ENCODE measurements at regions not wholly inside any gene's neighbourhood (a gene's known extent, or its start where the extent isn't known, plus 50 kb on each side); places are given as distances from the start of the nearest gene placed in this dataset.
"Not testable (repeated sequence)": the region's sequence is repeated elsewhere in the genome, so short reads cannot be mapped to it uniquely, and the experiment has no call there.

GRCh38 chr22:48414651-48415050 lies 1413.0 kb downstream of the BRD1 start:
- no peak for DNase-seq (ENCODE audit: low read depth in 4 of 4, low spot score in 3 of 4)

- not testable (repeated sequence) for DNase-seq (ENCODE audit: low read depth in 4 of 4, low spot score in 3 of 4)
These were observed 1414.7 kb downstream of the BRD1 start for GRCh38 chr22:48412931-48413330.

GRCh38 chr22:48410536-48410935 lies 1417.1 kb downstream of the BRD1 start:
- no peak for DNase-seq (ENCODE audit: low read depth in 4 of 4, low spot score in 3 of 4)

- DNase-seq (ENCODE audit: low read depth in 4 of 4, low spot score in 3 of 4): no peak
These were observed 1420.3 kb downstream of the BRD1 start for GRCh38 chr22:48407256-48407955.

- DNase-seq (ENCODE audit: low read depth in 4 of 4, low spot score in 3 of 4): no peak
These were observed 1421.5 kb downstream of the BRD1 start for GRCh38 chr22:48406161-48406560.

GRCh38 chr22:48405741-48406140 lies 1421.9 kb downstream of the BRD1 start:
- no peak for DNase-seq (ENCODE audit: low read depth in 4 of 4, low spot score in 3 of 4)

GRCh38 chr22:48404801-48405447 lies 1422.7 kb downstream of the BRD1 start:
- no peak for DNase-seq (ENCODE audit: low read depth in 4 of 4, low spot score in 3 of 4)

GRCh38 chr22:48403521-48404403 lies 1423.9 kb downstream of the BRD1 start:
- no peak for DNase-seq (ENCODE audit: low read depth in 4 of 4, low spot score in 3 of 4)

GRCh38 chr22:48402591-48403031 lies 1425.1 kb downstream of the BRD1 start:
- DNase-seq (ENCODE audit: low read depth in 4 of 4, low spot score in 3 of 4): no peak

- not testable (repeated sequence) for DNase-seq (ENCODE audit: low read depth in 4 of 4, low spot score in 3 of 4)
These were observed 1426.2 kb downstream of the BRD1 start for GRCh38 chr22:48401523-48401922.

GRCh38 chr22:48398181-48398905 lies 1429.3 kb downstream of the BRD1 start:
- no peak for DNase-seq (ENCODE audit: low read depth in 4 of 4, low spot score in 3 of 4)

- DNase-seq (ENCODE audit: low read depth in 4 of 4, low spot score in 3 of 4): no peak
These were observed 1430.0 kb downstream of the BRD1 start for GRCh38 chr22:48397531-48398180.

- DNase-seq (ENCODE audit: low read depth in 4 of 4, low spot score in 3 of 4): no peak
These were observed 1430.7 kb downstream of the BRD1 start for GRCh38 chr22:48396785-48397530.

GRCh38 chr22:48396091-48396784 lies 1431.4 kb downstream of the BRD1 start:
- DNase-seq (ENCODE audit: low read depth in 4 of 4, low spot score in 3 of 4): no peak

- DNase-seq (ENCODE audit: low read depth in 4 of 4, low spot score in 3 of 4): no peak
These were observed 1432.5 kb downstream of the BRD1 start for GRCh38 chr22:48395201-48395600.

GRCh38 chr22:48394787-48395186 lies 1432.9 kb downstream of the BRD1 start:
- no peak for DNase-seq (ENCODE audit: low read depth in 4 of 4, low spot score in 3 of 4)

GRCh38 chr22:48393885-48394284 lies 1433.8 kb downstream of the BRD1 start:
- DNase-seq (ENCODE audit: low read depth in 4 of 4, low spot score in 3 of 4): no peak

- DNase-seq (ENCODE audit: low read depth in 4 of 4, low spot score in 3 of 4): no peak
These were observed 1434.7 kb downstream of the BRD1 start for GRCh38 chr22:48393041-48393370.

GRCh38 chr22:48391820-48392219 lies 1435.9 kb downstream of the BRD1 start:
- DNase-seq (ENCODE audit: low read depth in 4 of 4, low spot score in 3 of 4): no peak
